PC-9 (cell line): ENCODE measurements at regions not wholly inside any gene's neighbourhood (a gene's known extent, or its start where the extent isn't known, plus 50 kb on each side); places are given as distances from the start of the nearest gene placed in this dataset.

ENCODE experiments used
- BruUV-seq: library from RNA; stranded (reverse); fragments of 400-500 nt; replicated peaks from 2 replicates; lab custom pipeline; 2021; lab: Mats Ljungman, UMichigan
- CTCF ChIA-PET: fragments of 300-600 bp; sonication (Branson Sonifier 250); formaldehyde crosslinking; loops from one replicate; lab custom pipeline; 2022; ENCODE audit warnings: antibody characterized with exemption; lab: Charles Lee
- POLR2A ChIA-PET: fragments of 300-600 bp; sonication (Branson Sonifier 250); formaldehyde crosslinking; loops from one replicate; lab custom pipeline; 2022; ENCODE audit warnings: antibody characterized with exemption; ENCODE audit not compliant: unreplicated experiment; lab: Charles Lee
- DNase-seq, 2 experiments: peaks; one replicate each; pipeline versions ENCODE4 v3.0.0 to v3.0.0-alpha.2; 2015 to 2022; ENCODE audit warnings: mixed read lengths in 1 of 2
- H2AFZ ChIP-seq: fragments of 200-600 bp; sonication (generic); 2 replicates; pipeline ENCODE4 v1.8.1; 2017; ENCODE audit warnings: antibody characterized with exemption
- H3F3A ChIP-seq: fragments of 200-600 bp; sonication (generic); 2 replicates; pipeline ENCODE4 v1.8.1; 2017; ENCODE audit warnings: antibody characterized with exemption, mild to moderate bottlenecking, low read depth; ENCODE audit not compliant: insufficient read depth
- H3K27ac ChIP-seq: fragments of 200-600 bp; sonication (generic); 2 replicates; pipeline ENCODE4 v1.6.1; 2016; ENCODE audit warnings: mixed run types
- H3K27me3 ChIP-seq: fragments of 200-600 bp; sonication (generic); 2 replicates; pipeline ENCODE4 v1.6.1; 2016; ENCODE audit warnings: low read depth, mixed run types; ENCODE audit not compliant: insufficient read depth
- H3K36me3 ChIP-seq: fragments of 200-600 bp; sonication (generic); 2 replicates; pipeline ENCODE4 v1.6.1; 2016; ENCODE audit warnings: low read depth, mixed run types
- H3K4me1 ChIP-seq: fragments of 200-600 bp; sonication (generic); replicated peaks from 2 replicates; pipeline ENCODE4 v1.6.1; 2016; ENCODE audit warnings: mixed run types; ENCODE audit not compliant: insufficient read depth
- H3K4me2 ChIP-seq: fragments of 200-600 bp; sonication (generic); 2 replicates; pipeline ENCODE4 v1.6.1; 2017; ENCODE audit warnings: mixed run types
- H3K4me3 ChIP-seq: fragments of 200-600 bp; sonication (generic); 2 replicates; pipeline ENCODE4 v1.6.1; 2016; ENCODE audit warnings: mixed run types
- H3K79me2 ChIP-seq: fragments of 200-600 bp; sonication (generic); 2 replicates; pipeline ENCODE4 v1.6.1; 2017; ENCODE audit warnings: low read depth, mixed run types
- H3K9me2 ChIP-seq: fragments of 200-600 bp; sonication (generic); 2 replicates; pipeline ENCODE4 v1.8.1; 2017; ENCODE audit warnings: mild to moderate bottlenecking; ENCODE audit not compliant: insufficient read depth
- H3K9me3 ChIP-seq: fragments of 200-600 bp; sonication (generic); 2 replicates; pipeline ENCODE4 v1.8.1; 2016; ENCODE audit warnings: low read depth; ENCODE audit not compliant: insufficient read depth
- H4K20me1 ChIP-seq: fragments of 200-600 bp; sonication (generic); 2 replicates; pipeline ENCODE4 v1.8.1; 2017; ENCODE audit not compliant: insufficient read depth
- CTCF ChIP-seq: fragments of 200-600 bp; sonication (generic); conservative IDR thresholded peaks from 2 replicates; pipeline ENCODE4 v1.6.1; 2017; ENCODE audit warnings: mixed run types, antibody characterized with exemption, mild to moderate bottlenecking, moderate library complexity
- EZH2 ChIP-seq: fragments of 200-600 bp; sonication (generic); IDR thresholded peaks from 2 replicates; pipeline ENCODE4 v1.8.0; 2017; ENCODE audit warnings: antibody characterized with exemption, low read depth
- intact Hi-C: fragments of 100-400 bp; cut with micrococcal nuclease; formaldehyde crosslinking; loops from one replicate; pipeline ENCODE4 v1.10.0; 2022; ENCODE audit not compliant: unreplicated experiment

- Histone ChIP-seq H3K27me3 (no peaks in the 10 kb centered on the region), H2AFZ (no peak overlapping the region), H3K4me2 (no peak overlapping the region), H3F3A (no peaks in the 10 kb centered on the region), H3K4me1 (no peaks in the 10 kb centered on the region), H3K79me2 (no peaks in the 10 kb centered on the region), H3K27ac (no peak overlapping the region), H3K36me3 (no peaks in the 10 kb centered on the region), H3K9me3 (no peaks in the 10 kb centered on the region), H3K9me2 (no peaks in the 10 kb centered on the region), H3K4me3 (no peak overlapping the region), H4K20me1 (no peaks in the 10 kb centered on the region)
- intact Hi-C loops: no loop called here
- no peak for DNase-seq
- ChIA-PET CTCF (no interaction called here), POLR2A (interaction anchor here (0.6 kb wide), 1 partner anchor 453 kb away, joined by 3 read pairs; no protein-coding TSS in a partner anchor)
- no TSS peak for BruUV-seq
- TF ChIP-seq EZH2: no peak
- no peak for TF ChIP-seq CTCF
These were observed 163.2 kb downstream of the HHIP start for GRCh38 chr4:144809056-144809640.

GRCh38 chr4:144816668-144817067 lies 170.7 kb downstream of the HHIP start:
- no peak overlapping the region for H3K4me3 ChIP-seq
- H3K79me2 ChIP-seq: no peaks in the 10 kb centered on the region
- no peaks in the 10 kb centered on the region for H3K9me2 ChIP-seq
- no TSS peak for BruUV-seq
- H2AFZ ChIP-seq: no peak overlapping the region
- no peak overlapping the region for H3K27ac ChIP-seq
- H3F3A ChIP-seq: no peaks in the 10 kb centered on the region
- no peaks in the 10 kb centered on the region for H3K36me3 ChIP-seq
- POLR2A ChIA-PET: no interaction called here
- intact Hi-C loops: no loop called here
- H4K20me1 ChIP-seq: no peaks in the 10 kb centered on the region
- H3K4me1 ChIP-seq: no peaks in the 10 kb centered on the region
- no peaks in the 10 kb centered on the region for H3K27me3 ChIP-seq
- no peaks in the 10 kb centered on the region for H3K9me3 ChIP-seq
- no peak overlapping the region for H3K4me2 ChIP-seq
- CTCF ChIA-PET: interaction anchor here (0.6 kb wide), 1 partner anchor 217 kb away, joined by 3 read pairs; no protein-coding TSS in a partner anchor
- no peak for TF ChIP-seq CTCF
- no peak for TF ChIP-seq EZH2
- DNase-seq: no peak

- H3K9me2 ChIP-seq: no peaks in the 10 kb centered on the region
- no peaks in the 10 kb centered on the region for H4K20me1 ChIP-seq
- H3K27me3 ChIP-seq: no peaks in the 10 kb centered on the region
- no peak overlapping the region for H3K27ac ChIP-seq
- H3K4me2 ChIP-seq: no peak overlapping the region
- H3F3A ChIP-seq: no peaks in the 10 kb centered on the region
- intact Hi-C loops: no loop called here
- no peaks in the 10 kb centered on the region for H3K9me3 ChIP-seq
- no peak overlapping the region for H2AFZ ChIP-seq
- H3K4me3 ChIP-seq: no peak overlapping the region
- ChIA-PET CTCF (interaction anchor here (0.6 kb wide), 1 partner anchor 216 kb away, joined by 3 read pairs; no protein-coding TSS in a partner anchor), POLR2A (no interaction called here)
- TF ChIP-seq EZH2: no peak
- TF ChIP-seq CTCF: no peak
- H3K36me3 ChIP-seq: no peaks in the 10 kb centered on the region
- BruUV-seq: no TSS peak
- no peaks in the 10 kb centered on the region for H3K79me2 ChIP-seq
- no peak for DNase-seq
- no peaks in the 10 kb centered on the region for H3K4me1 ChIP-seq
These were observed 171.1 kb downstream of the HHIP start for GRCh38 chr4:144817081-144817480.
